ENCODE measurements at regions not wholly inside any gene's neighbourhood (a gene's known extent, or its start where the extent isn't known, plus 50 kb on each side); places are given as distances from the start of the nearest gene placed in this dataset.
"Not testable (repeated sequence)": the region's sequence is repeated elsewhere in the genome, so short reads cannot be mapped to it uniquely, and the experiment has no call there.

- TF ChIP-seq CTCF (conservative IDR thresholded peaks at IDR 0.05; ENCODE audit: control insufficient read depth, insufficient read depth, low read depth, low read length): no peak
- DNase-seq (ENCODE audit: low read depth): no peak
Measured at GRCh38 chr7:138208864-138209263, 132.6 kb downstream of the AKR1D1 start.

GRCh38 chr7:138212314-138212713, 136.1 kb downstream of the AKR1D1 start:
- no peak for DNase-seq (ENCODE audit: low read depth)
- TF ChIP-seq CTCF (conservative IDR thresholded peaks at IDR 0.05; ENCODE audit: control insufficient read depth, insufficient read depth, low read depth, low read length): no peak
- H3K4me3 ChIP-seq (ENCODE audit: control insufficient read depth, low read depth, low read length): no peak overlapping the region

More at GRCh38 chr7:138208864-138209263, 132.6 kb downstream of the AKR1D1 start:
- H3K4me3 ChIP-seq (ENCODE audit: control insufficient read depth, low read depth, low read length): no peak overlapping the region

GRCh38 chr7:138214926-138215325, 138.7 kb downstream of the AKR1D1 start:
- H3K4me3 ChIP-seq (ENCODE audit: control insufficient read depth, low read depth, low read length): no peak overlapping the region
- no peak for TF ChIP-seq CTCF (conservative IDR thresholded peaks at IDR 0.05; ENCODE audit: control insufficient read depth, insufficient read depth, low read depth, low read length)
- DNase-seq (ENCODE audit: low read depth): no peak

GRCh38 chr7:138220321-138220720, 144.1 kb downstream of the AKR1D1 start:
- not testable (repeated sequence) for DNase-seq (ENCODE audit: low read depth); H3K4me3 ChIP-seq (ENCODE audit: control insufficient read depth, low read depth, low read length)

- H3K4me3 ChIP-seq (ENCODE audit: control insufficient read depth, low read depth, low read length); DNase-seq (ENCODE audit: low read depth): not testable (repeated sequence)
Measured at GRCh38 chr7:138221388-138221787, 145.1 kb downstream of the AKR1D1 start.

GRCh38 chr7:138223402-138223879, 147.2 kb downstream of the AKR1D1 start:
- no peak overlapping the region for H3K4me3 ChIP-seq (ENCODE audit: control insufficient read depth, low read depth, low read length)
- no peak for TF ChIP-seq CTCF (conservative IDR thresholded peaks at IDR 0.05; ENCODE audit: control insufficient read depth, insufficient read depth, low read depth, low read length)
- no peak for DNase-seq (ENCODE audit: low read depth)

GRCh38 chr7:138226001-138226476, 149.8 kb downstream of the AKR1D1 start:
- H3K4me3 ChIP-seq (ENCODE audit: control insufficient read depth, low read depth, low read length): no peak overlapping the region
- DNase-seq (ENCODE audit: low read depth): no peak
- TF ChIP-seq CTCF (conservative IDR thresholded peaks at IDR 0.05; ENCODE audit: control insufficient read depth, insufficient read depth, low read depth, low read length): no peak

- DNase-seq (ENCODE audit: low read depth): no peak
- no peak overlapping the region for H3K4me3 ChIP-seq (ENCODE audit: control insufficient read depth, low read depth, low read length)
- no peak for TF ChIP-seq CTCF (conservative IDR thresholded peaks at IDR 0.05; ENCODE audit: control insufficient read depth, insufficient read depth, low read depth, low read length)
Measured at GRCh38 chr7:138226745-138227279, 150.6 kb downstream of the AKR1D1 start.

All from fibroblast of mammary gland (primary cell).